Activated T-helper 1 cell treated with Interleukin-2 at 50 U/mL for 16 hours (primary cell): ENCODE measurements at regions not wholly inside any gene's neighbourhood (a gene's known extent, or its start where the extent isn't known, plus 50 kb on each side); places are given as distances from the start of the nearest gene placed in this dataset.
"Not testable (repeated sequence)": the region's sequence is repeated elsewhere in the genome, so short reads cannot be mapped to it uniquely, and the experiment has no call there.

ENCODE experiments used
- DNase-seq: peaks from one replicate; pipeline ENCODE4 v3.0.0-alpha.2; 2020; ENCODE audit warnings: low read depth

GRCh38 chr6:140445474-140446004 is 1071.1 kb upstream of the CITED2 start:
- no peak for DNase-seq

- DNase-seq = not testable (repeated sequence)
These were observed 1068.7 kb upstream of the CITED2 start for GRCh38 chr6:140443112-140443511.

GRCh38 chr6:140441256-140441655 is 1066.8 kb upstream of the CITED2 start:
- DNase-seq = no peak

GRCh38 chr6:140440223-140440835 is 1065.9 kb upstream of the CITED2 start:
- DNase-seq = no peak

- DNase-seq = no peak
These were observed 1063.9 kb upstream of the CITED2 start for GRCh38 chr6:140438346-140438735.

- no peak for DNase-seq
These were observed 1063.3 kb upstream of the CITED2 start for GRCh38 chr6:140437619-140438345.

- DNase-seq = no peak
These were observed 1061.8 kb upstream of the CITED2 start for GRCh38 chr6:140436023-140436811.

GRCh38 chr6:140434761-140435160 is 1060.3 kb upstream of the CITED2 start:
- no peak for DNase-seq

- DNase-seq = no peak
These were observed 1058.6 kb upstream of the CITED2 start for GRCh38 chr6:140433072-140433471.

- no peak for DNase-seq
These were observed 1053.4 kb upstream of the CITED2 start for GRCh38 chr6:140427842-140428241.

- no peak for DNase-seq
These were observed 1040.6 kb upstream of the CITED2 start for GRCh38 chr6:140414966-140415620.

GRCh38 chr6:140403020-140403419 is 1028.6 kb upstream of the CITED2 start:
- no peak for DNase-seq

GRCh38 chr6:140401761-140402160 is 1027.3 kb upstream of the CITED2 start:
- DNase-seq = no peak

GRCh38 chr6:140398076-140398475 is 1023.6 kb upstream of the CITED2 start:
- no peak for DNase-seq

- no peak for DNase-seq
These were observed 1022.7 kb upstream of the CITED2 start for GRCh38 chr6:140397106-140397505.

- DNase-seq = no peak
These were observed 1019.5 kb upstream of the CITED2 start for GRCh38 chr6:140393665-140394540.

- no peak for DNase-seq
These were observed 1014.4 kb upstream of the CITED2 start for GRCh38 chr6:140388815-140389214.

GRCh38 chr6:140388192-140388802 is 1013.8 kb upstream of the CITED2 start:
- no peak for DNase-seq

GRCh38 chr6:140385679-140386078 is 1011.2 kb upstream of the CITED2 start:
- DNase-seq = no peak

- no peak for DNase-seq
These were observed 1007.9 kb upstream of the CITED2 start for GRCh38 chr6:140382355-140382754.
